ENCODE measurements at regions not wholly inside any gene's neighbourhood (a gene's known extent, or its start where the extent isn't known, plus 50 kb on each side); places are given as distances from the start of the nearest gene placed in this dataset.

GRCh38 chr1:239186487-239186886 lies 199.9 kb upstream of the CHRM3 start:
- TF ChIP-seq CTCF (IDR thresholded peaks at IDR 0.05; ENCODE audit: extremely low read depth in 1 of 2, insufficient read depth in 1 of 2, low read depth in 1 of 2, low read length in 2 of 2) (no peak), POLR2A (IDR thresholded peaks at IDR 0.05; ENCODE audit: low read depth, low read length) (no peak), EZH2 (IDR thresholded peaks at IDR 0.05; ENCODE audit: borderline replicate concordance, low read depth, low read length, severe bottlenecking) (no peak)

Data from endothelial cell of umbilical vein (primary cell).